Endothelial cell of umbilical vein (primary cell): ENCODE measurements at regions not wholly inside any gene's neighbourhood (a gene's known extent, or its start where the extent isn't known, plus 50 kb on each side); places are given as distances from the start of the nearest gene placed in this dataset.

ENCODE experiments used
- BruUV-seq: library from RNA; stranded (reverse); fragments of 400-500 nt; replicated peaks from 2 replicates; lab custom pipeline; 2021; lab: Mats Ljungman, UMichigan
- CTCF ChIA-PET: fragments of 300-600, 350-600 bp; sonication (Branson Sonifier 250); formaldehyde crosslinking; loops from one replicate; lab custom pipeline; 2021; ENCODE audit warnings: antibody characterized with exemption, inconsistent platforms; lab: Charles Lee
- POLR2A ChIA-PET: fragments of 300-600, 350-600 bp; sonication (Branson Sonifier 250); formaldehyde crosslinking; loops from one replicate; lab custom pipeline; 2021; ENCODE audit warnings: antibody characterized with exemption, inconsistent platforms; lab: Charles Lee
- DNase-seq: peaks from one replicate; pipeline ENCODE4 v3.0.0-alpha.2; 2011; ENCODE audit warnings: low read depth, low spot score
- FAIRE-seq: peaks from 2 replicates; lab custom pipeline; 2011; peaks lifted over from hg19 to GRCh38; lab: Jason Lieb, UNC
- H2AFZ ChIP-seq: 2 replicates; pipeline ENCODE4 v1.6.0; 2012; ENCODE audit warnings: low read depth, low read length, control low read depth, inconsistent platforms
- H3K27ac ChIP-seq: 2 replicates; pipeline ENCODE4 v1.5.1; 2011; ENCODE audit warnings: low read depth, mild to moderate bottlenecking, control low read depth, low read length, moderate library complexity; ENCODE audit not compliant: insufficient read depth
- H3K27me3 ChIP-seq, 2 experiments: 2 replicates each; pipeline versions ENCODE4 v1.6.0 to v1.6.1; 2011; ENCODE audit warnings: low read length in 2 of 2, mixed read lengths in 1 of 2; ENCODE audit not compliant: control insufficient read depth in 2 of 2, insufficient read depth in 2 of 2
- H3K36me3 ChIP-seq, 2 experiments: 2 replicates in 1 of 2; 3 replicates in 1 of 2; pipeline ENCODE4 v1.5.1; 2011; ENCODE audit warnings: low read length in 2 of 2, mild to moderate bottlenecking in 1 of 2, moderate library complexity in 1 of 2; ENCODE audit not compliant: control insufficient read depth in 2 of 2, insufficient read depth in 2 of 2; ENCODE audit errors: extremely low read depth in 1 of 2
- H3K4me1 ChIP-seq: 3 replicates; pipeline ENCODE4 v1.5.1; 2011; ENCODE audit warnings: mild to moderate bottlenecking, low read length; ENCODE audit not compliant: control insufficient read depth, insufficient read depth; ENCODE audit errors: extremely low read depth
- H3K4me2 ChIP-seq: 2 replicates; pipeline ENCODE4 v1.6.1; 2011; ENCODE audit warnings: low read length, control low read depth, mixed read lengths; ENCODE audit not compliant: insufficient read depth
- H3K4me3 ChIP-seq, 3 experiments: fragments of 200-600 bp in 1 of 3; sonication (generic), shearing (Covaris generic) in 1 of 3; replicated peaks in 1 of 3; 2 replicates each; pipeline ENCODE4 v1.5.1; 2011 to 2016; ENCODE audit warnings: control low read depth in 3 of 3, low read length in 3 of 3, mild to moderate bottlenecking in 2 of 3, inconsistent platforms in 1 of 3, low read depth in 1 of 3, moderate library complexity in 1 of 3; ENCODE audit not compliant: insufficient read depth in 1 of 3
- H3K79me2 ChIP-seq: 2 replicates; pipeline ENCODE4 v1.6.0; 2012; ENCODE audit warnings: low read length, inconsistent platforms; ENCODE audit not compliant: control insufficient read depth, insufficient read depth
- H3K9ac ChIP-seq: replicated peaks from 2 replicates; pipeline ENCODE3; 2011; ENCODE audit warnings: low read length, control low read depth; ENCODE audit not compliant: insufficient read depth; ENCODE audit errors: extremely low read depth
- H3K9me1 ChIP-seq: replicated peaks from 3 replicates; pipeline ENCODE4 v1.6.0; 2011; ENCODE audit warnings: mild to moderate bottlenecking, low read length; ENCODE audit not compliant: control insufficient read depth, insufficient read depth; ENCODE audit errors: extremely low read depth
- H3K9me3 ChIP-seq: replicated peaks from 2 replicates; pipeline ENCODE4 v1.5.1; 2012; ENCODE audit warnings: low read length, inconsistent platforms; ENCODE audit not compliant: control insufficient read depth, insufficient read depth
- H4K20me1 ChIP-seq: replicated peaks from 2 replicates; pipeline ENCODE3; 2011; ENCODE audit warnings: mild to moderate bottlenecking, low read length; ENCODE audit not compliant: control insufficient read depth, insufficient read depth; ENCODE audit errors: extremely low read depth
- EZH2 ChIP-seq: IDR thresholded peaks from 2 replicates; pipeline ENCODE4 v1.6.1; 2012; ENCODE audit warnings: borderline replicate concordance, low read depth, mild to moderate bottlenecking, moderate library complexity, low read length, inconsistent platforms; ENCODE audit not compliant: severe bottlenecking
- FOS ChIP-seq: IDR thresholded peaks from 2 replicates; pipeline ENCODE4 v1.6.1; 2011; ENCODE audit warnings: mild to moderate bottlenecking, low read length, moderate library complexity, borderline replicate concordance; ENCODE audit not compliant: insufficient read depth
- GATA2 ChIP-seq: IDR thresholded peaks from 2 replicates; pipeline ENCODE4 v1.7.0; 2011; ENCODE audit warnings: low read depth, mild to moderate bottlenecking, moderate library complexity, mixed read lengths, low read length; ENCODE audit not compliant: insufficient read length, insufficient read depth
- JUN ChIP-seq: IDR thresholded peaks from 2 replicates; pipeline ENCODE4 v1.6.1; 2011; ENCODE audit warnings: borderline replicate concordance, low read depth; ENCODE audit not compliant: insufficient read length, insufficient read depth
- MYC ChIP-seq: IDR thresholded peaks from one replicate; pipeline ENCODE4 v1.6.1; 2011; ENCODE audit warnings: mild to moderate bottlenecking, low read depth, low read length
- POLR2A ChIP-seq: IDR thresholded peaks from 2 replicates; pipeline ENCODE4 v1.6.1; 2012; ENCODE audit warnings: low read depth, mild to moderate bottlenecking, control low read depth, low read length
- POLR2AphosphoS5 ChIP-seq: IDR thresholded peaks from 2 replicates; pipeline ENCODE4 v1.6.1; 2012; ENCODE audit warnings: low read depth, mild to moderate bottlenecking, control low read depth, low read length, moderate library complexity; ENCODE audit not compliant: insufficient read depth
- dilution Hi-C: fragments of 300-500 bp; cut with MboI; formaldehyde crosslinking; loops from one replicate; pipeline ENCODE4 v1.15.0; 2019; ENCODE audit warnings: low sequenced_read_pairs; ENCODE audit not compliant: extremely low pct_ligation_motif_present
- intact Hi-C: fragments of 100-400 bp; cut with micrococcal nuclease; formaldehyde crosslinking; loops from one replicate; pipeline ENCODE4 v1.10.0; 2022
- TF ChIP-seq, protein P1 (sequence below): IDR thresholded peaks from 2 replicates; pipeline ENCODE4 v1.6.1; 2011; ENCODE audit not compliant: insufficient read depth, insufficient read length
- TF ChIP-seq, protein P2 (sequence below), 2 donors: IDR thresholded peaks; 1 replicate in 1 of 2; 2 replicates in 1 of 2; pipeline ENCODE4 v1.5.1; 2011; ENCODE audit warnings: low read length in 2 of 2, mild to moderate bottlenecking in 2 of 2, moderate library complexity in 2 of 2, control low read depth in 1 of 2, inconsistent platforms in 1 of 2, low read depth in 1 of 2; ENCODE audit not compliant: insufficient read depth in 1 of 2; ENCODE audit errors: extremely low read depth in 1 of 2

DNA sequence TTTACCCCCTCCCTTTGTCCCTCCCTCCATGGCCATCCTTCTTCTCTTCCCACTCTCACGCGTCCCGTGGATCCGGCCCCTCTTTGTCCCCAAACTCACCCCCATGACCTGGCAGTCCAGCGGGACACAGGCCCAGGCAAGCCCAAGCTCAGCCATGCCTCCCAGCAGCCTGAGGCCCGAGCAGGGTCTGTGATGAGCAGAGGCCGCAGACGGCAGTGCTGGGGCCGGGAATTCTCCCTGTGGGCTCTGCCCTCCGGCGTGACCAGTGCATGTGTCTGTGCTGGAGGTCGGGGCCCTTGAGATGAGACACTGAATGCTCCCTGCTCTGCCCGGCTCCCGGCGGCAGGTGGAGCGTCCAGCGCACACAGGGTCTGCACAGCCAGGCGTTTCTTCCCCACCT is 237.9 kb downstream of the BRD1 start:
- BruUV-seq = no TSS peak
- H3K9me1 ChIP-seq = no peaks in the 10 kb centered on the region
- DNase-seq (no peak), FAIRE-seq (no peak)
- H3K9ac ChIP-seq = no peak overlapping the region
- H3K4me1 ChIP-seq = no peaks in the 10 kb centered on the region
- CTCF ChIA-PET = no interaction called here
- H3K27ac ChIP-seq = no peak overlapping the region
- H4K20me1 ChIP-seq = no peaks in the 10 kb centered on the region
- TF ChIP-seq, protein P1, sequence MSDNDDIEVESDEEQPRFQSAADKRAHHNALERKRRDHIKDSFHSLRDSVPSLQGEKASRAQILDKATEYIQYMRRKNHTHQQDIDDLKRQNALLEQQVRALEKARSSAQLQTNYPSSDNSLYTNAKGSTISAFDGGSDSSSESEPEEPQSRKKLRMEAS = no peak
- TF ChIP-seq MYC (no peak), FOS (no peak), POLR2A (no peak), POLR2AphosphoS5 (no peak), EZH2 (no peak), GATA2 (no peak), JUN (no peak)
- TF ChIP-seq, protein P2, sequence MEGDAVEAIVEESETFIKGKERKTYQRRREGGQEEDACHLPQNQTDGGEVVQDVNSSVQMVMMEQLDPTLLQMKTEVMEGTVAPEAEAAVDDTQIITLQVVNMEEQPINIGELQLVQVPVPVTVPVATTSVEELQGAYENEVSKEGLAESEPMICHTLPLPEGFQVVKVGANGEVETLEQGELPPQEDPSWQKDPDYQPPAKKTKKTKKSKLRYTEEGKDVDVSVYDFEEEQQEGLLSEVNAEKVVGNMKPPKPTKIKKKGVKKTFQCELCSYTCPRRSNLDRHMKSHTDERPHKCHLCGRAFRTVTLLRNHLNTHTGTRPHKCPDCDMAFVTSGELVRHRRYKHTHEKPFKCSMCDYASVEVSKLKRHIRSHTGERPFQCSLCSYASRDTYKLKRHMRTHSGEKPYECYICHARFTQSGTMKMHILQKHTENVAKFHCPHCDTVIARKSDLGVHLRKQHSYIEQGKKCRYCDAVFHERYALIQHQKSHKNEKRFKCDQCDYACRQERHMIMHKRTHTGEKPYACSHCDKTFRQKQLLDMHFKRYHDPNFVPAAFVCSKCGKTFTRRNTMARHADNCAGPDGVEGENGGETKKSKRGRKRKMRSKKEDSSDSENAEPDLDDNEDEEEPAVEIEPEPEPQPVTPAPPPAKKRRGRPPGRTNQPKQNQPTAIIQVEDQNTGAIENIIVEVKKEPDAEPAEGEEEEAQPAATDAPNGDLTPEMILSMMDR (IDR thresholded peaks at IDR 0.05; ENCODE audit: extremely low read depth in 1 of 2, insufficient read depth in 1 of 2, low read depth in 1 of 2, low read length in 2 of 2) = no peak
- H3K36me3 ChIP-seq = no peaks in the 10 kb centered on the region
- intact Hi-C loops (no loop called here), dilution Hi-C loops (no loop called here)
- no peak overlapping the region for H3K4me2 ChIP-seq
- no peaks in the 10 kb centered on the region for H3K9me3 ChIP-seq
- no peaks in the 10 kb centered on the region for H3K27me3 ChIP-seq
- H3K4me3 ChIP-seq = no peak overlapping the region
- H2AFZ ChIP-seq = no peak overlapping the region
- POLR2A ChIA-PET = no interaction called here
- no peaks in the 10 kb centered on the region for H3K79me2 ChIP-seq
